ENCODE measurements at regions not wholly inside any gene's neighbourhood (a gene's known extent, or its start where the extent isn't known, plus 50 kb on each side); places are given as distances from the start of the nearest gene placed in this dataset.
"Not testable (repeated sequence)": the region's sequence is repeated elsewhere in the genome, so short reads cannot be mapped to it uniquely, and the experiment has no call there.

DNA sequence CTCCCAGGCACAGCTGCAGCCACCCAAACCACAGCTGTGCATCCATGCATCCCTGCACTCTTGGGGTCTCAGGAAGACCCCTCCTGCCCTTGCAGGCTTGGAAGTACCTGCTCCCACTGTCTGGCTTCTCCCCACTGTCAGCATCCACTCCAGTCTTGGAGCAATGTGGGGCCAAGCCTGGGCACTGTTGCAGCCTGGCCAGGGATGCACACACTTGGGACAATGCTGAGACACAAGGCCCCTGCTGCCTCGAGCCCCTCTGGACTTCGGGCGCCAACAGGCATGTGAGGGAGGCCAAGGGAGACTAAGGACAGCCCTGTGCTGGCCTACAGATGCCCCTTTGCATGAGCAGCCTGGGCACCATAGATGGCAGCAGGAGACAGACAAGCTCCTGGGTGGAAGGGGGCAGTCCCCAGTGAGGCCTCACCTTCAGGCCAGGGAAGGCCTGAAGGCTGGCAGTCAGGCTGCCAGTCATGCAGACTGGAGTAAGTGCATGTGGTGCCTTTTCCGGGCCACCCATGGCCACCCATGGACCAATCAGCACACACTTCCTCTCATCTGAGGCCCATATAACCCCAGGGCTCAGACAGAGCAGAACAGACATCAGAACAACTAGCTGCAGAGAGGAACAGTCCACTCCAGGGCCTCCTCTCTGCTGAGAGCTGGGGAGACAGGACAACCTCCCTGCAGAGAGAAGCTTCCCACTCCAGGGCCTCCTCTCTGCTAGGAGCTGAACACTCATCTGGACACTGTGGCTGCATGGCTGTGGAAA is 219.0 kb downstream of the VGLL3 start:
- no peaks in the 10 kb centered on the region for H3K27me3 ChIP-seq (ENCODE audit: control insufficient read depth, insufficient read depth, low read length)
- no peak overlapping the region for H3K27ac ChIP-seq (ENCODE audit: low read depth, low read length)
- no peaks in the 10 kb centered on the region for H3K36me3 ChIP-seq (ENCODE audit: control insufficient read depth, insufficient read depth, low read length)
- no peak overlapping the region for H3K4me3 ChIP-seq (ENCODE audit: low read depth, low read length)
- H3K9ac ChIP-seq (ENCODE audit: low read length): no peak overlapping the region
- H3K9me3 ChIP-seq (ENCODE audit: control insufficient read depth, insufficient read depth, low read depth, low read length): no peaks in the 10 kb centered on the region
- no peaks in the 10 kb centered on the region for H3K4me1 ChIP-seq (ENCODE audit: control insufficient read depth, insufficient read depth, low read length)

DNA sequence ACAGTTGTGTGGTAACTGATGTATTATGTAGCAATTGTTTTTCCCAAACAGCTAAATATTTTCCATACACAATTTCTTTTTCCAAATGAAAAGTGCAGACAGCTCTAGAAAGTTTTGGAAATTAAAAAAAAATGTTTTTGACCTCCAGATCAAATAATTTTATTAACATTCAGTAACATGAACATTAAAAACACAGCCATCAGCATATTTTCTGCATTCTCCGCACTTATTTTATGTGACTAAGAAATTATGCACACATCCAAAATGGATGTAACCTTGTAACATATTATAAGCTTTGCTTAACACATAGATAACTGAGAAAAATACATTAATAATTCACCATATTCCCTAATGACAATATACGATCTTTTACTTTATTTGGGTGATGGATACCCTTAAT is 224.6 kb downstream of the VGLL3 start:
- H3K4me1 ChIP-seq (ENCODE audit: control insufficient read depth, insufficient read depth, low read length): no peaks in the 10 kb centered on the region
- H3K27me3 ChIP-seq (ENCODE audit: control insufficient read depth, insufficient read depth, low read length): no peaks in the 10 kb centered on the region
- H3K4me3 ChIP-seq (ENCODE audit: low read depth, low read length): no peak overlapping the region
- no peak overlapping the region for H3K27ac ChIP-seq (ENCODE audit: low read depth, low read length)
- H3K36me3 ChIP-seq (ENCODE audit: control insufficient read depth, insufficient read depth, low read length): no peaks in the 10 kb centered on the region
- no peak overlapping the region for H3K9ac ChIP-seq (ENCODE audit: low read length)
- no peaks in the 10 kb centered on the region for H3K9me3 ChIP-seq (ENCODE audit: control insufficient read depth, insufficient read depth, low read depth, low read length)

DNA sequence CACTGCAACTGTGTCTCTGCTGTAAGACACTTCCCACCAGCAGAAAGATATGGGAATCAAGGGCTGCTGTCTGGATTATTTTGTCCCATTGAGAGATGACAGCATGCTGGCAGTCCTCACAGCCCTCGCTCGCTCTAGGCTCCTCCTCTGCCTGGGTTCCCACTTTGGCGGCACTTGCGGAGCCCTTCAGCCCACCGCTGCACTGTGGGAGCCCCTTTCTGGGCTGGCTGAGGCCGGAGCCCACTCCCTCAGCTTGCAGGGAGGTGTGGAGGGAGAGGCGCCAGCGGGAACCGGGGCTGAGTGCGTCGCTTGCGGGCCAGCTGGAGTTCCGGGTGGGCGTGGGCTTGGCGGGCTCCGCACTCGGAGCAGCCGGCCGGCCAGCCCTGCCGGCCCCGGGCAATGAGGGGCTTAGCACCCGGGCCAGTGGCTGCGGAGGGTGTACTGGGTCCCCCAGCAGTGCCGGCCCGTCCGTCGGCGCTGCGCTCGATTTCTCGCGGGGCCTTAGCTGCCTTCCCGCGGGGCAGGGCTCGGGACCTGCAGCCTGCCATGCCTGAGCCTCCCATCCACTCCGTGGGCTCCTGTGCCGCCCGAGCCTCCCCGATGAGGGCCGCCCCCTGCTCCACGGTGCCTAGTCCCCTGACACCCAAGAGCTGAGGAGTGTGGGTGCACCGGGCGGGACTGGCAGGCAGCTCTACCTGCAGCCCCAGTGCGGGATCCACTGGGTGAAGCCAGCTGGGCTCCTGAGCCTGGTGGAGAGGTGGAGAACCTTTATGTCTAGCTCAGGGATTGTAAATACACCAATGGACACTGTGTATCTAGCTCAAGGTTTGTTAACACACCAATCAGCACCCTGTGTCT is 233.4 kb downstream of the VGLL3 start:
- H3K9me3 ChIP-seq (ENCODE audit: control insufficient read depth, insufficient read depth, low read depth, low read length); H3K4me1 ChIP-seq (ENCODE audit: control insufficient read depth, insufficient read depth, low read length); H3K4me3 ChIP-seq (ENCODE audit: low read depth, low read length); H3K27ac ChIP-seq (ENCODE audit: low read depth, low read length); H3K27me3 ChIP-seq (ENCODE audit: control insufficient read depth, insufficient read depth, low read length); H3K36me3 ChIP-seq (ENCODE audit: control insufficient read depth, insufficient read depth, low read length); H3K9ac ChIP-seq (ENCODE audit: low read length): not testable (repeated sequence)

DNA sequence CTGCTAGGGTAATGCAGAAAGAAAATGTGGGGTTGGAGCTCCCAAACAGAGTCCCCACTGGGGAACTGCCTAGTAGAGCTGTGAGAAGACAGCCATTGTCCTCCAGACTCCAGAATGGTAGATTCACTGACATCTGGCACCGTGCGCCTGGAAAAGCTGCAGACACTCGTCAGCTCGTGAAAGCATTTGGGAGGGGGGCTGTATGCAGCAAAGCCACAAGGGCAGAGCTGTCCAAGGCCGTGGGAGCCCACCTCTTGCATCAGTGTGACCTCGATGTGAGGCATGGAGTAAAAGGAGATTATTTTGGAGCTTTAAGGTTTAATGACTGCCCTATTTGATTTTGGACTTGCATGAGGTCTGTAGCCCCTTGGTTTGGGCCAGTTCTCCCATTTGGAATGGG is 242.9 kb downstream of the VGLL3 start:
- no peaks in the 10 kb centered on the region for H3K36me3 ChIP-seq (ENCODE audit: control insufficient read depth, insufficient read depth, low read length)
- H3K4me3 ChIP-seq (ENCODE audit: low read depth, low read length): no peak overlapping the region
- no peaks in the 10 kb centered on the region for H3K4me1 ChIP-seq (ENCODE audit: control insufficient read depth, insufficient read depth, low read length)
- no peaks in the 10 kb centered on the region for H3K9me3 ChIP-seq (ENCODE audit: control insufficient read depth, insufficient read depth, low read depth, low read length)
- no peak overlapping the region for H3K27ac ChIP-seq (ENCODE audit: low read depth, low read length)
- no peak overlapping the region for H3K9ac ChIP-seq (ENCODE audit: low read length)
- H3K27me3 ChIP-seq (ENCODE audit: control insufficient read depth, insufficient read depth, low read length): no peaks in the 10 kb centered on the region

DNA sequence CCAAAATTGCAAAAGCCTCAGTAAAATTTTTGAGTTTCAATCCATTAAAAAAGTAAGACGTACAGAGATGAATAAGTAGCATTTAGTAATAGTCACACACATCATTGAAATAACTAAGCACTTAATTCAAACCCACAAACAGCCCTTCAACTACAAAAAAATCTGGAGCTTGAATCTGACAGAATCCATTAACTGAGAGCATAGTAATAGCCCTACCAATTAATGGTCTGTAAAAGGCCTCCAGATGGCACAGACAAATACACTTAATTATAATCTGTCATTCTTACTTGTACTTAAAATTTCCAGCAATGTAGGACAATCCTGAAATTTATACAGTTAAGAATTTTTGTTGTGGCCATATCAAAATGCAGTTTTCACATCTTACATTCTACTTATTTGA is 246.9 kb downstream of the VGLL3 start:
- H3K4me3 ChIP-seq (ENCODE audit: low read depth, low read length): no peak overlapping the region

DNA sequence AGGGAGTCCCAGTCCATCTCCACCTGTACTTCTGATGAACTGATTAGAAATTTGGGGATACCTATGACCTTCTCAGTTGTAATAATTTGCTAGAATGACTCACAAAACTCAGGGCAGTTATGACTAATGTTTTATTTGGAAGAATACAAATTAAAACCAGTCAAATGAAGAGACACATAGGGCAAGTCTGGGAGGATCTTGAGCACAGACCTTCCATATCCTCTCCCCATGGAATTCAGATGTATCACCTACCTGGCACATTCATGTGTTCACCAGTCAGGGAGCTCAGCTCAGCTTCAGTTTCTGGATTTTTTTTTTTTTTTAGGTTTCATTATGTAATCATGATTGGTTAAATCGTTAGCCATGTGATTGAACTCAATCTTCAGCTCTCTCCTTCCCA is 247.7 kb downstream of the VGLL3 start:
- H3K9ac ChIP-seq (ENCODE audit: low read length): no peak overlapping the region
- H3K4me1 ChIP-seq (ENCODE audit: control insufficient read depth, insufficient read depth, low read length): no peaks in the 10 kb centered on the region
- H3K27me3 ChIP-seq (ENCODE audit: control insufficient read depth, insufficient read depth, low read length): no peaks in the 10 kb centered on the region
- H3K27ac ChIP-seq (ENCODE audit: low read depth, low read length): no peak overlapping the region
- no peak overlapping the region for H3K4me3 ChIP-seq (ENCODE audit: low read depth, low read length)
- H3K9me3 ChIP-seq (ENCODE audit: control insufficient read depth, insufficient read depth, low read depth, low read length): no peaks in the 10 kb centered on the region
- H3K36me3 ChIP-seq (ENCODE audit: control insufficient read depth, insufficient read depth, low read length): no peaks in the 10 kb centered on the region

More for the DNA sequence above, 246.9 kb downstream of the VGLL3 start:
- Histone ChIP-seq H3K27me3 (ENCODE audit: control insufficient read depth, insufficient read depth, low read length) (no peaks in the 10 kb centered on the region), H3K4me1 (ENCODE audit: control insufficient read depth, insufficient read depth, low read length) (no peaks in the 10 kb centered on the region), H3K27ac (ENCODE audit: low read depth, low read length) (no peak overlapping the region), H3K36me3 (ENCODE audit: control insufficient read depth, insufficient read depth, low read length) (no peaks in the 10 kb centered on the region), H3K9me3 (ENCODE audit: control insufficient read depth, insufficient read depth, low read depth, low read length) (no peaks in the 10 kb centered on the region), H3K9ac (ENCODE audit: low read length) (no peak overlapping the region)

DNA sequence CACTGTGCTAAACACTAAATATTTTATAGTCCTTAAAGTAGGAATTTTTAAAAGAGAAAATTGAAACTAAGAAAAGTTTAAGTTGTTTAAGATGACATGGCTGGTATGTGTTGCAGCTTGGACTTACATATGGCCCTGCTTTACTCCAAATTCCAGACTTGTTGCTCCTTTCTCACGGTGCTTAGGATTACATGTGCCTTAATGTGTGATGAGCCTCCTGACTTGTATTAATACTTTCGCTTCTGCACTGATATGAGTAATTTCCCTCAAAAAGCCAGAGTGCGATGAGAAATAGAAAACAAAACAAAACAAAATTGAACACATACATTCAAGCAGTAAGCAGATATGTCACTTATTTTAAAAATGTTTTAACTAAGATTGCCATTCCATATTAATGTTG is 250.2 kb downstream of the VGLL3 start:
- Histone ChIP-seq H3K27ac (ENCODE audit: low read depth, low read length) (no peak overlapping the region), H3K4me1 (ENCODE audit: control insufficient read depth, insufficient read depth, low read length) (no peaks in the 10 kb centered on the region), H3K27me3 (ENCODE audit: control insufficient read depth, insufficient read depth, low read length) (no peaks in the 10 kb centered on the region), H3K4me3 (ENCODE audit: low read depth, low read length) (no peak overlapping the region), H3K36me3 (ENCODE audit: control insufficient read depth, insufficient read depth, low read length) (no peaks in the 10 kb centered on the region), H3K9me3 (ENCODE audit: control insufficient read depth, insufficient read depth, low read depth, low read length) (no peaks in the 10 kb centered on the region), H3K9ac (ENCODE audit: low read length) (no peak overlapping the region)

DNA sequence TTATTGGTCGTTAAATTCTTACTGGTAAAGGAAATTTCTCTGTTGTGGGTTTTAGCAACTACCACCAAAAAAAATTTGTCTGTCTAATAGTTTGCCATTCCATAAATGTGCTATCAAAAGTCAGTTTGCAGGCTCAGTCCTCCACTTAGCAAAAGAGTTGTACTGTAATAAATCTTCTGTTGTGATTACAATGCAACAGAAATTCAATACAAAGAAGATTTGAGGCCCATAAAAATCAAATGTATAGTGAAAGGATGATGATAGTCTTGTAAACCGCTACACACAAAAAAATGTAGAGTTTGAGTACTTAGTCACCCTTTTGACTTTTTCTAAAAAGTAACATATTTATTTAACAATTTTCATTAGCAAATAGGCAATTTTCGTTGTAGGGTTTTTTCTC is 251.7 kb downstream of the VGLL3 start:
- H3K27me3 ChIP-seq (ENCODE audit: control insufficient read depth, insufficient read depth, low read length): no peaks in the 10 kb centered on the region

DNA sequence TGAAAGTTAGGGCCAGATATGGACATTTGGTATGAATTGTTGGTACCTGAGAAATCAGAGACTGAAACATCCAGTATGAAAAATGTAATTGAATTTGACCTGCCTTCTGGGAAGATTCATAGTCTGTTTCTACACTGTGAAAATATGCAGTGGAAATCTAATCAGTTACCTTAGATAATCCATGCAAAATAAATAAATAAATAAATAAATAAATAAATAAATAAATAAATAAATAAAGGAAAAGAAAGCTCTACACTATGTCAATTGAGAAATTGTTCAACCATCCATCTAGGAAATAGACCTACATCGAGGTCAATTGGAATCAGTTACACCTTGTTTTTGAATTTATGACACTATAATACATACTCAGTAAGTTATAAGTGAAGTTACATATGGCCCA is 252.3 kb downstream of the VGLL3 start:
- Histone ChIP-seq H3K9ac (ENCODE audit: low read length) (no peak overlapping the region), H3K9me3 (ENCODE audit: control insufficient read depth, insufficient read depth, low read depth, low read length) (no peaks in the 10 kb centered on the region), H3K4me3 (ENCODE audit: low read depth, low read length) (no peak overlapping the region), H3K4me1 (ENCODE audit: control insufficient read depth, insufficient read depth, low read length) (no peaks in the 10 kb centered on the region), H3K27me3 (ENCODE audit: control insufficient read depth, insufficient read depth, low read length) (no peaks in the 10 kb centered on the region), H3K27ac (ENCODE audit: low read depth, low read length) (no peak overlapping the region), H3K36me3 (ENCODE audit: control insufficient read depth, insufficient read depth, low read length) (no peaks in the 10 kb centered on the region)

More for the DNA sequence above, 251.7 kb downstream of the VGLL3 start:
- no peaks in the 10 kb centered on the region for H3K36me3 ChIP-seq (ENCODE audit: control insufficient read depth, insufficient read depth, low read length)
- no peaks in the 10 kb centered on the region for H3K4me1 ChIP-seq (ENCODE audit: control insufficient read depth, insufficient read depth, low read length)
- H3K9ac ChIP-seq (ENCODE audit: low read length): no peak overlapping the region
- H3K4me3 ChIP-seq (ENCODE audit: low read depth, low read length): no peak overlapping the region
- no peaks in the 10 kb centered on the region for H3K9me3 ChIP-seq (ENCODE audit: control insufficient read depth, insufficient read depth, low read depth, low read length)
- H3K27ac ChIP-seq (ENCODE audit: low read depth, low read length): no peak overlapping the region

DNA sequence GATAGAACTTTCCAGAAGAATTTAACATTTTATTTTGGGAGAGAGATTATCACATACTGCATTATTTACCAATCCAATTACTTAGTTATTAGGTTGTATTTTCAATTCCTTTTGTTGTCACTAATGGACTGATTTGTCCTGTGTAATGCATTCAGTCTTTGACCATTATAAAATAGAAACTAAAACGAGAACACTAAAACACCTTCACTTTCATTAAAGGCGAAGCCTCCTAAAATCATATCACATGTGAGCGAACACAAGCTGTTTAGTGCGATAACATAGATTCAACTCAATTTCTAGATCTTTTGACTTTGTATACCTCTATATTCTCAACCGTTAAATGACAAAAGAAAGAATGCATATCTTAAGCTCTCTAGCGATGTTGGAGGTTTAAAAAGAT is 253.4 kb downstream of the VGLL3 start:
- Histone ChIP-seq H3K9me3 (ENCODE audit: control insufficient read depth, insufficient read depth, low read depth, low read length) (peaks cover under 1% of the 10 kb centered on the region; the same call in 1 of the 2 replicates), H3K9ac (ENCODE audit: low read length) (no peak overlapping the region), H3K4me1 (ENCODE audit: control insufficient read depth, insufficient read depth, low read length) (no peaks in the 10 kb centered on the region), H3K36me3 (ENCODE audit: control insufficient read depth, insufficient read depth, low read length) (no peaks in the 10 kb centered on the region), H3K27ac (ENCODE audit: low read depth, low read length) (no peak overlapping the region), H3K27me3 (ENCODE audit: control insufficient read depth, insufficient read depth, low read length) (no peaks in the 10 kb centered on the region), H3K4me3 (ENCODE audit: low read depth, low read length) (no peak overlapping the region)

DNA sequence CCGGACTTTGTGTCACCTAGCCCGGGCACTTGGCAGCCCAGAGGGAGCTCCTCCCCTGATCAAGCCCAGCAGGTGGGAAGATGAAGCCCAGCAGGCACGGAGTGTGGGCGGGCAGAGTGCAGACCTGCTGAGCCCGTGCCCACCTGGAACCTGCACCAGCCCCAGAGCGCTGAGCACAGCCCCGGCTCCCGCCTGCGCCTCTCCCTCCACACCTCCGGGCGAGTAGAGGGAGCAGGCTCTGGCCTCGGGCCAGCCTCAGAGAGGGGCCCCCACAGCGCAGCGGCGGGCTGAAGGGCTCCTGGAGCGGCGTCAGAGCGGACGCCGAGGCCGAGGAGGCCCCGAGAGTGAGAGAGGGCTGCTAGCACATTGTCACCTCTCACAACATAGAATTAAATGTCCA is 257.7 kb downstream of the VGLL3 start:
- H3K27me3 ChIP-seq (ENCODE audit: control insufficient read depth, insufficient read depth, low read length): no peaks in the 10 kb centered on the region
- H3K4me3 ChIP-seq (ENCODE audit: low read depth, low read length): no peak overlapping the region
- H3K9ac ChIP-seq (ENCODE audit: low read length): no peak overlapping the region
- no peaks in the 10 kb centered on the region for H3K4me1 ChIP-seq (ENCODE audit: control insufficient read depth, insufficient read depth, low read length)
- H3K36me3 ChIP-seq (ENCODE audit: control insufficient read depth, insufficient read depth, low read length): no peaks in the 10 kb centered on the region
- peaks cover 7% of the 10 kb centered on the region; the same call in 1 of the 2 replicates for H3K9me3 ChIP-seq (ENCODE audit: control insufficient read depth, insufficient read depth, low read depth, low read length)
- H3K27ac ChIP-seq (ENCODE audit: low read depth, low read length): no peak overlapping the region
